Uterus (tissue), 3 donors: ENCODE measurements at regions not wholly inside any gene's neighbourhood (a gene's known extent, or its start where the extent isn't known, plus 50 kb on each side); places are given as distances from the start of the nearest gene placed in this dataset.

ENCODE experiments used
- DNase-seq, 2 donors: peaks; one replicate each; pipeline ENCODE4 v3.0.0-alpha.2; 2019 to 2020
- H3K27ac ChIP-seq, 2 donors: fragments of 200-600 bp; sonication (generic); 1 replicate in 1 of 2; 2 replicates in 1 of 2; pipeline ENCODE4 v1.5.1; 2016 to 2018
- H3K27me3 ChIP-seq, 2 donors: fragments of 200-600 bp; sonication (generic); one replicate each; pipeline ENCODE4 v1.5.1; 2018 to 2019; ENCODE audit warnings: control low read depth in 1 of 2
- H3K36me3 ChIP-seq, 2 donors: fragments of 200-600 bp; sonication (generic); one replicate each; pipeline ENCODE4 v1.5.1; 2019; ENCODE audit warnings: control low read depth in 1 of 2
- H3K4me1 ChIP-seq, 2 donors: fragments of 200-600 bp; sonication (generic); one replicate each; pipeline ENCODE4 v1.5.1; 2018 to 2019; ENCODE audit warnings: control low read depth in 1 of 2
- H3K4me3 ChIP-seq, 2 donors: fragments of 200-600 bp; sonication (generic); 1 replicate in 1 of 2; 2 replicates in 1 of 2; pipeline ENCODE4 v1.5.1; 2018 to 2019; ENCODE audit warnings: mild to moderate bottlenecking in 1 of 2
- H3K9me3 ChIP-seq, 2 donors: fragments of 200-600 bp; sonication (generic); one replicate each; pipeline ENCODE4 v1.5.1; 2019; ENCODE audit warnings: control low read depth in 1 of 2
- POLR2A ChIP-seq, 2 donors: fragments of 450-650 bp; IDR thresholded peaks; one replicate each; pipeline ENCODE4 v1.6.1; 2016; ENCODE audit warnings: antibody characterized with exemption in 2 of 2, mild to moderate bottlenecking in 1 of 2, moderate library complexity in 1 of 2
- intact Hi-C: fragments of 100-400 bp; cut with DNase I; formaldehyde crosslinking; loops from one replicate; pipeline ENCODE4 v1.15.1; 2023; ENCODE audit warnings: low total_unique reads
- TF ChIP-seq, protein P1 (sequence below), 4 experiments: fragments of 200-600 bp in 2 of 4; fragments of 450-650 bp in 2 of 4; sonication (generic) in 2 of 4; IDR thresholded peaks; one replicate each; pipeline ENCODE4 v1.5.1; 2016 to 2019; ENCODE audit warnings: antibody characterized with exemption in 4 of 4, mild to moderate bottlenecking in 2 of 4, moderate library complexity in 1 of 4
- donor health status: DM: yes; HTN: yes; CAD: no.

- Histone ChIP-seq H3K9me3 (no peaks in the 10 kb centered on the region), H3K4me3 (no peak overlapping the region), H3K27me3 (no peaks in the 10 kb centered on the region), H3K27ac (no peak overlapping the region), H3K4me1 (no peaks in the 10 kb centered on the region), H3K36me3 (no peaks in the 10 kb centered on the region)
- intact Hi-C loops = no loop called here
- no peak for DNase-seq
- TF ChIP-seq, protein P1, sequence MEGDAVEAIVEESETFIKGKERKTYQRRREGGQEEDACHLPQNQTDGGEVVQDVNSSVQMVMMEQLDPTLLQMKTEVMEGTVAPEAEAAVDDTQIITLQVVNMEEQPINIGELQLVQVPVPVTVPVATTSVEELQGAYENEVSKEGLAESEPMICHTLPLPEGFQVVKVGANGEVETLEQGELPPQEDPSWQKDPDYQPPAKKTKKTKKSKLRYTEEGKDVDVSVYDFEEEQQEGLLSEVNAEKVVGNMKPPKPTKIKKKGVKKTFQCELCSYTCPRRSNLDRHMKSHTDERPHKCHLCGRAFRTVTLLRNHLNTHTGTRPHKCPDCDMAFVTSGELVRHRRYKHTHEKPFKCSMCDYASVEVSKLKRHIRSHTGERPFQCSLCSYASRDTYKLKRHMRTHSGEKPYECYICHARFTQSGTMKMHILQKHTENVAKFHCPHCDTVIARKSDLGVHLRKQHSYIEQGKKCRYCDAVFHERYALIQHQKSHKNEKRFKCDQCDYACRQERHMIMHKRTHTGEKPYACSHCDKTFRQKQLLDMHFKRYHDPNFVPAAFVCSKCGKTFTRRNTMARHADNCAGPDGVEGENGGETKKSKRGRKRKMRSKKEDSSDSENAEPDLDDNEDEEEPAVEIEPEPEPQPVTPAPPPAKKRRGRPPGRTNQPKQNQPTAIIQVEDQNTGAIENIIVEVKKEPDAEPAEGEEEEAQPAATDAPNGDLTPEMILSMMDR (IDR thresholded peaks at IDR 0.05) = no peak
- no peak for TF ChIP-seq POLR2A (IDR thresholded peaks at IDR 0.05)
Observed at GRCh38 chr17:13807103-13807502, 205.4 kb upstream of the HS3ST3A1 start.

DNA sequence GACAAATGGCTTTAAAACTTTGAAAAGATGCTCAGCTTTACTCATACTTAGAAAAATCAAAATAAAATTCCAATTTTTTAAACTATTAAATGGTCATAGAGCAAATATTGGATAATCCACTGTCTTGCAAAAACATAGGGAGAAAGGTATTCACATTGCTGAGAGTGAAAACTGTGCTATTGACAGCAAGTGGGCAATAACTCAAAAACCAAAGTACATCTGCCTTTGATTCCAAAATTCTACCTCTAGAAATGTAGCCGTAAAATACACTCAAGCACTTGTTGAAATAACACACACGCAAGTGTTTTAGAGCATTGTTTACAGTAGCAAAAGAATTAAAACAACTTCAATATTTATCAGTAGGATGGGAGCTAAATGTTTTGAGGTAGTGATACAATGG lies 210.6 kb upstream of the HS3ST3A1 start:
- Histone ChIP-seq H3K9me3 (no peaks in the 10 kb centered on the region), H3K27ac (no peak overlapping the region), H3K36me3 (no peaks in the 10 kb centered on the region), H3K27me3 (no peaks in the 10 kb centered on the region), H3K4me3 (no peak overlapping the region), H3K4me1 (no peaks in the 10 kb centered on the region)
- TF ChIP-seq, protein P1 (IDR thresholded peaks at IDR 0.05) = no peak
- no peak for TF ChIP-seq POLR2A (IDR thresholded peaks at IDR 0.05)
- intact Hi-C loops = no loop called here
- DNase-seq = no peak

DNA sequence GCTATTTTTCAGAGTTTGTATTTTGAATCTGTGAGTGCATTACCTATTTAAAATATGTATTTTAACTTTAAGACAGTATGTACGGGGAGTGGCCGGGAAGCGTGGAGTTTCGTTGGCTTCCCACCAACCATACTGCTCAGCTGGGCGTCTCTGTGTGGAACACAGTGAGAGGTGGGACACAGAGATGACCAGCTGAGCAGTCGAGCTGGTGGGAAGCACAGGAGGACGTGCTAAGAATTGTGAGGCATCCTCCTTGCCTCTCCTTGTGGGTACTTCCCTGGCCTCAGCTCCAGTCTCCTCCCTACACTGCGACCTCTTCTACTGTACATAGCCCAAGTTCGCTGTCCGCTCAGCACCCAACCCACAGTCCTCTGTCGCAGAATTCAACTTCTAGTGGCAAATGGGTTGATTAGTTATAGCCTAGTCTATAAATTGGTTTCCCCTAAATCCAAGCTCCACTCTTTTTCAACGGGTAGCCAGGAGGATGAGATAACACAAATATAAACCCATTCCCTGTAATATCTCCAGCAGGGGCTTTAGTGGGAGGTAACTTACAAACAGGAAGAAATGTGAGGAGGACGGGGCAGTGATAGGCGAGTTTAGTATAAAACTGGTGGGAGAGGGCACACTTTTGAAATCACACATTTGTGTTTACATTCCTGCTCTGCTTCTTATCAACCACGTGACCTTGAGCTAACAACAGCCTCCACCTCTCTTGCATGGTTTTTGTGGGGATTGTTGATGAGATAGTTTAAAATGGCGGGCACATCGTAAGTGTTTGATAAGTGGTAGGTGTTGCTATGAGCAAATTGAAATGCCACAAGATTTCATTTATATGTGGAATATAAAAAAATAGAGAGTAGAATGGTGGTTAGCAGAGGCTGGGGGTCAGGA lies 211.9 kb upstream of the HS3ST3A1 start:
- Histone ChIP-seq H3K27me3 (no peaks in the 10 kb centered on the region), H3K4me1 (no peaks in the 10 kb centered on the region), H3K4me3 (no peak overlapping the region), H3K36me3 (no peaks in the 10 kb centered on the region), H3K27ac (no peak overlapping the region), H3K9me3 (no peaks in the 10 kb centered on the region)
- TF ChIP-seq POLR2A (IDR thresholded peaks at IDR 0.05) = no peak
- TF ChIP-seq, protein P1 (IDR thresholded peaks at IDR 0.05) = no peak
- intact Hi-C loops = no loop called here
- DNase-seq = no peak

DNA sequence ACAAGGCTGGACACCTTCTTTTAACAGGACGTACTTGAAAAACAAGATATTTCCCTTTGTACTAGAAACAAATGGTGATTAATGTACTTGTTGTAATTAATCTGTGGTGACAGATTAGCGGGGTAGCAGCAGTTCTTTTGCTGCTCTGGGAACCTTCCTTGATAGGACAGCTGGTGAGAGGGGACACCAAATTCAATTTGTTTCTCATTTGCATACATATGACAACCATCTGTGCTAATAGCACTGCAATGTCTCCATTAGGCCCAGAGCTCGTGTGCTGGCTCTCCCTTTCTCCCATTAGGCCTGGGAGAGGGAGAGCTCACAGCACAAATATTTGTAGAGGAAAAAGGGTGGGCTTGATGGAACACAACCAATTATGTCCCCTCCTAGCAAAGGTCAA lies 221.0 kb upstream of the HS3ST3A1 start:
- Histone ChIP-seq H3K27ac (no peak overlapping the region), H3K36me3 (no peaks in the 10 kb centered on the region), H3K9me3 (no peaks in the 10 kb centered on the region), H3K4me1 (no peaks in the 10 kb centered on the region), H3K27me3 (no peaks in the 10 kb centered on the region), H3K4me3 (no peak overlapping the region)
- no peak for TF ChIP-seq POLR2A (IDR thresholded peaks at IDR 0.05)
- TF ChIP-seq, protein P1 (IDR thresholded peaks at IDR 0.05) = no peak
- intact Hi-C loops = no loop called here
- no peak for DNase-seq

GRCh38 chr17:13825526-13826040 lies 223.9 kb upstream of the HS3ST3A1 start:
- Histone ChIP-seq H3K36me3 (no peaks in the 10 kb centered on the region), H3K27ac (no peak overlapping the region), H3K27me3 (no peaks in the 10 kb centered on the region), H3K9me3 (no peaks in the 10 kb centered on the region), H3K4me3 (no peak overlapping the region), H3K4me1 (no peaks in the 10 kb centered on the region)
- intact Hi-C loops = no loop called here
- no peak for DNase-seq
- TF ChIP-seq, protein P1 (IDR thresholded peaks at IDR 0.05) = no peak
- TF ChIP-seq POLR2A (IDR thresholded peaks at IDR 0.05) = no peak
